HCT116 (cell line): ENCODE measurements at regions not wholly inside any gene's neighbourhood (a gene's known extent, or its start where the extent isn't known, plus 50 kb on each side); places are given as distances from the start of the nearest gene placed in this dataset.
"Not testable (repeated sequence)": the region's sequence is repeated elsewhere in the genome, so short reads cannot be mapped to it uniquely, and the experiment has no call there.

Experiments
- ATAC-seq: fragments of 200-7000 bp; cut with Tn5 transposase; 2 replicates; pipeline ENCODE4 v1.9.1; 2020; ENCODE audit warnings: mild to moderate bottlenecking, moderate library complexity
- BruUV-seq: library from RNA; stranded (reverse); fragments of 400-500 nt; replicated peaks from 2 replicates; lab custom pipeline; 2021; lab: Mats Ljungman, UMichigan
- CTCF ChIA-PET: fragments of 300-600 bp; sonication (Branson Sonifier 250); formaldehyde crosslinking; loops from one replicate; lab custom pipeline; 2021; ENCODE audit warnings: antibody characterized with exemption; lab: Charles Lee
- POLR2A ChIA-PET: fragments of 300-600, 350-600 bp; sonication (Branson Sonifier 250); formaldehyde crosslinking; loops from one replicate; lab custom pipeline; 2021; ENCODE audit warnings: antibody characterized with exemption; lab: Charles Lee
- RAD21 ChIA-PET, 2 experiments: fragments of 300-600 bp; sonication (Branson Sonifier 250); formaldehyde crosslinking; loops; one replicate each; lab custom pipeline; 2023; ENCODE audit warnings: low total read pairs in 2 of 2; ENCODE audit not compliant: uncharacterized antibody in 2 of 2, unreplicated experiment in 2 of 2, low non-redundant PET in 1 of 2; lab: Charles Lee
- DNase-seq: peaks from one replicate; pipeline ENCODE4 v3.0.0-alpha.2; 2010; ENCODE audit warnings: low read depth, low spot score
- H2AFZ ChIP-seq: fragments of 200-600 bp; shearing (Covaris generic), sonication (generic); 2 replicates; pipeline ENCODE4 v1.6.1; 2017; ENCODE audit warnings: low read depth, mixed run types, mixed read lengths, antibody characterized with exemption, low read length; ENCODE audit not compliant: poor library complexity, severe bottlenecking
- H3K27ac ChIP-seq: 2 replicates; pipeline ENCODE4 v1.5.1; 2012; ENCODE audit warnings: low read depth, low read length
- H3K27me3 ChIP-seq: fragments of 200-600 bp; sonication (generic); 2 replicates; pipeline ENCODE4 v1.6.1; 2016; ENCODE audit warnings: mixed run types, low read length, mixed read lengths; ENCODE audit not compliant: insufficient read depth
- H3K36me3 ChIP-seq, 2 experiments: fragments of 200-500 bp in 1 of 2; fragments of 200-600 bp in 1 of 2; sonication (Bioruptor generic) in 1 of 2; sonication (generic) in 1 of 2; 2 replicates each; pipeline versions ENCODE4 v1.5.1 to v1.6.1; 2014 to 2016; ENCODE audit warnings: low read length in 2 of 2, inconsistent platforms in 1 of 2, mixed read lengths in 1 of 2, mixed run types in 1 of 2; ENCODE audit not compliant: insufficient read depth in 2 of 2, control insufficient read depth in 1 of 2
- H3K4me1 ChIP-seq, 2 experiments: fragments of 200-600 bp in 1 of 2; sonication (generic) in 1 of 2; 2 replicates each; pipeline versions ENCODE4 v1.5.1 to v1.6.1; 2012 to 2017; ENCODE audit warnings: low read length in 2 of 2, inconsistent platforms in 1 of 2, mild to moderate bottlenecking in 1 of 2, mixed read lengths in 1 of 2, mixed run types in 1 of 2, moderate library complexity in 1 of 2; ENCODE audit not compliant: insufficient read depth in 2 of 2, control insufficient read depth in 1 of 2
- H3K4me2 ChIP-seq: fragments of 200-600 bp; sonication (generic); 2 replicates; pipeline ENCODE4 v1.6.1; 2017; ENCODE audit warnings: mixed run types, low read length, mixed read lengths
- H3K4me3 ChIP-seq, 2 experiments: fragments of 200-600 bp in 1 of 2; sonication (generic) in 1 of 2; replicated peaks in 1 of 2; 2 replicates each; pipeline ENCODE4 v1.5.1; 2011 to 2016; ENCODE audit warnings: low read length in 2 of 2, control low read depth in 1 of 2, low read depth in 1 of 2, mild to moderate bottlenecking in 1 of 2, mixed read lengths in 1 of 2, mixed run types in 1 of 2
- H3K79me2 ChIP-seq: fragments of 200-600 bp; sonication (generic); 2 replicates; pipeline ENCODE4 v1.6.1; 2017; ENCODE audit warnings: mild to moderate bottlenecking, mixed run types, low read length, moderate library complexity, mixed read lengths; ENCODE audit not compliant: insufficient read depth
- H3K9ac ChIP-seq: fragments of 200-600 bp; sonication (generic); 2 replicates; pipeline ENCODE4 v1.6.1; 2016; ENCODE audit warnings: low read length, mixed read lengths
- H3K9me2 ChIP-seq: fragments of 200-600 bp; sonication (generic), shearing (Covaris generic); 2 replicates; pipeline ENCODE4 v1.6.1; 2017; ENCODE audit warnings: mixed run types, mild to moderate bottlenecking, moderate library complexity; ENCODE audit not compliant: insufficient read depth
- H3K9me3 ChIP-seq, 2 experiments: fragments of 200-500 bp in 1 of 2; fragments of 200-600 bp in 1 of 2; sonication (Bioruptor generic) in 1 of 2; sonication (generic) in 1 of 2; 2 replicates each; pipeline ENCODE4 v1.6.1; 2014 to 2017; ENCODE audit warnings: low read length in 2 of 2, mixed read lengths in 2 of 2, inconsistent platforms in 1 of 2, low read depth in 1 of 2, mild to moderate bottlenecking in 1 of 2, mixed run types in 1 of 2, moderate library complexity in 1 of 2; ENCODE audit not compliant: control insufficient read depth in 1 of 2, insufficient read depth in 1 of 2
- H4K20me1 ChIP-seq: fragments of 200-600 bp; sonication (generic), shearing (Covaris generic); 2 replicates; pipeline ENCODE4 v1.6.1; 2017; ENCODE audit warnings: mixed run types, mild to moderate bottlenecking, moderate library complexity; ENCODE audit not compliant: insufficient read depth
- ATF3 ChIP-seq: IDR thresholded peaks from 2 replicates; pipeline ENCODE4 v1.6.1; 2012
- ELF1 ChIP-seq: IDR thresholded peaks from 2 replicates; pipeline ENCODE4 v1.6.1; 2012; ENCODE audit warnings: low read depth, borderline replicate concordance
- POLR2A ChIP-seq: IDR thresholded peaks from 2 replicates; pipeline ENCODE4 v1.7.0; 2011; ENCODE audit warnings: borderline replicate concordance; ENCODE audit not compliant: insufficient read depth, insufficient read length; ENCODE audit errors: extremely low read depth
- SP1 ChIP-seq: IDR thresholded peaks from 2 replicates; pipeline ENCODE4 v1.6.1; 2012; ENCODE audit warnings: low read depth
- YY1 ChIP-seq: IDR thresholded peaks from 2 replicates; pipeline ENCODE4 v1.6.1; 2011; ENCODE audit warnings: low read length, low read depth, moderate library complexity, mild to moderate bottlenecking; ENCODE audit not compliant: insufficient replicate concordance; ENCODE audit errors: extremely low read depth
- intact Hi-C: fragments of 100-400 bp; cut with micrococcal nuclease; formaldehyde crosslinking; loops from 2 replicates; pipeline ENCODE4 v1.10.0; 2022

- H3K27me3 ChIP-seq, H3K4me2 ChIP-seq, DNase-seq, H3K4me3 ChIP-seq, H2AFZ ChIP-seq, BruUV-seq, intact Hi-C loops, POLR2A ChIA-PET, ATAC-seq, CTCF ChIA-PET, H4K20me1 ChIP-seq, H3K9ac ChIP-seq, H3K36me3 ChIP-seq, H3K4me1 ChIP-seq, H3K9me2 ChIP-seq, RAD21 ChIA-PET, H3K79me2 ChIP-seq, H3K27ac ChIP-seq: not testable (repeated sequence)
- H3K9me3 ChIP-seq: peaks cover 4 to 16% of the 10 kb centered on the region in 2 experiments; a peak in 2 of 4 replicates
These were observed 776.2 kb downstream of the KCTD8 start for GRCh38 chr4:43672265-43672885.

DNA sequence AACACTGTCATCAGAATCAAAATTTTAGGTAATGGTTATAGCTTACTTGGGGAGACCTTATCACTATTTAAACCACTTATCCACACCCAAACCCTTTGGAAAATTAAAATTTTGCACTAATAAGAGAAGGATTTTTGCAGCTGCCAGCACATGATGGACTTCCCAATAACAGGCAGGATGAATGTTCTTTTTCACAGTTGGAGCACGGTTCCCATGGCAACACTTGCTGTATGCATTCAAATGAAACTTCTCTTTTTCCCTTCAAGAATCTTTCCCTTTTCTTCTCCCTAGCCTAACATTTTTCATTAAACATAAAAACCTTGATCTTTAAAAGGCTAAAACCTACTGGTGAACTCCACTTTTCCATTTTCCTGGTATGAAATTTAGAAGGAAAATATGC, 768.2 kb downstream of the KCTD8 start:
- intact Hi-C loops: no loop called here
- no peak overlapping the region for H3K4me3 ChIP-seq
- no peaks in the 10 kb centered on the region for H3K27me3 ChIP-seq
- H3K9me3 ChIP-seq: peaks cover 12 to 28% of the 10 kb centered on the region in 2 experiments; a peak in 2 of 4 replicates
- no peak overlapping the region for H3K9ac ChIP-seq
- ChIA-PET CTCF (no interaction called here), POLR2A (no interaction called here), RAD21 (no interaction called here)
- DNase-seq (no peak), ATAC-seq (no peak)
- no peaks in the 10 kb centered on the region for H3K79me2 ChIP-seq
- no peaks in the 10 kb centered on the region for H4K20me1 ChIP-seq
- no peaks in the 10 kb centered on the region for H3K4me1 ChIP-seq
- H2AFZ ChIP-seq: no peak overlapping the region
- H3K27ac ChIP-seq: no peak overlapping the region
- no peak overlapping the region for H3K4me2 ChIP-seq
- no peaks in the 10 kb centered on the region for H3K36me3 ChIP-seq
- no peaks in the 10 kb centered on the region for H3K9me2 ChIP-seq
- TF ChIP-seq YY1: no peak
- TF ChIP-seq, all 23 proteins: peak for 0
- BruUV-seq: no TSS peak

GRCh38 chr4:43682551-43682950, 766.1 kb downstream of the KCTD8 start:
- no peaks in the 10 kb centered on the region for H4K20me1 ChIP-seq
- no peak overlapping the region for H2AFZ ChIP-seq
- no peak overlapping the region for H3K9ac ChIP-seq
- no TSS peak for BruUV-seq
- ChIA-PET POLR2A (no interaction called here), CTCF (no interaction called here), RAD21 (no interaction called here)
- no peaks in the 10 kb centered on the region for H3K27me3 ChIP-seq
- DNase-seq: no peak
- H3K9me2 ChIP-seq: no peaks in the 10 kb centered on the region
- intact Hi-C loops: no loop called here
- no peak for ATAC-seq
- no peak overlapping the region for H3K27ac ChIP-seq
- TF ChIP-seq ATF3 (no peak), SP1 (no peak), YY1 (no peak), ELF1 (no peak), POLR2A (no peak)
- no peaks in the 10 kb centered on the region for H3K4me1 ChIP-seq
- H3K9me3 ChIP-seq: peaks cover 12 to 35% of the 10 kb centered on the region in 2 experiments; a peak in 2 of 4 replicates
- H3K36me3 ChIP-seq: no peaks in the 10 kb centered on the region
- no peaks in the 10 kb centered on the region for H3K79me2 ChIP-seq
- H3K4me2 ChIP-seq: no peak overlapping the region
- H3K4me3 ChIP-seq: no peak overlapping the region
